DMS114 treated with DMSO at 0.1 percent for 48 hours (cell line): ENCODE measurements at regions not wholly inside any gene's neighbourhood (a gene's known extent, or its start where the extent isn't known, plus 50 kb on each side); places are given as distances from the start of the nearest gene placed in this dataset.

Source experiments
- DNase-seq: peaks from one replicate; lab custom pipeline; 2025; ENCODE audit not compliant: unreplicated experiment; lab: John Stamatoyannopoulos, UW

DNA sequence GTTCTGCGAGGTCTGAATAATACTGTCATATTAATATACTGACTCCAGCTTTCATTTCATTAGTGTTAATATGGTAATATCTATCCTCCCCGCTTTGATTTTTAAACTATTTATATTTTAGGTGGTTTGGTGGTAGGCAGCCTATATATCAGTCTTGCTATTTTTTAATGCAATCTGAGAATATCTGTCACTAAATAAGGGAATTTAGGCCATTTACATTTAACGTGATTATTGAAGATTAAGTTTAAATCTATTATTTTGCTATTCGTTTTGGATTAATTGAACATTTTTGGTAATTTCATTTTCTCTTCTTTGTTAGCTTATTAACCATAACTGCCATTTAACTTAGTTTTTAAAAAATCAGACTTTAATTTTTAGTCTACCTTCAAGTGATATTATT lies 247.7 kb upstream of the PMFBP1 start:
- DNase-seq = no peak

DNA sequence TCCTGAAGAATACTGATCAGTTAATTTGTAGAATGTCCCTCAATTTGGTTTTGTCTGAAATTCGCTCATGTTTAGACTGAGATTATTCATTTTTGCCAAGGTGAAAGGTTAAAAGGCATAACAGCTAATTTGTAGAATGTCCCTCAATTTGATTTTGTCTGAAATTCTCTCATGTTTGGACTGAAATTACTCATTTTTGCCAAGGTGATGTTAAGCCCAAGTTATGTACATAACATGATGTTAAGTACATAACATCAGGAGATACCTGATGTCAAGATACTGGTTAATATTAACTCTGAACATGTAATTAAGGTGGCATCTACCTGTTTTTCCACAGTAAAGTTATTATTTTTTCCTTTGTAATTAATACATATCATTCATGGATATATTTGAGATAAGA lies 243.4 kb upstream of the PMFBP1 start:
- DNase-seq = no peak

DNA sequence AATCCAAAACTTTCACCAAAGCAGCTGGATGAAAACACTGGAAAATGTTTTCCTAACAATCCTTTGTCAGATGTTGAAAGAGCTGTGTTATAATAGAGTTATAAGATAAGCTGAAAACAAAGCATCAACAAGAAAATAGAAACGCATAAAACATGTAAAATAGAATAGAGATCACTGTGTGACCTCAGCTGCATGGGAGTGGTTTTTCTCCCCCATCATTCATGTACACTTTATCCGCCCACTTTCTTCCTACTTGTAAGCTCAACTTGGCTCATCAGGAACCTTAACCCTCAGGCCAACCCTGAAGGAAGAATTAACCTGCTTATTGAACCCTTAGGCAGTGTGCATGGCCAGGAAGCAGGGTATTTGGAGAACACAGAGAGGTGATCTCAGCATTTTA lies 238.5 kb upstream of the PMFBP1 start:
- DNase-seq = no peak

DNA sequence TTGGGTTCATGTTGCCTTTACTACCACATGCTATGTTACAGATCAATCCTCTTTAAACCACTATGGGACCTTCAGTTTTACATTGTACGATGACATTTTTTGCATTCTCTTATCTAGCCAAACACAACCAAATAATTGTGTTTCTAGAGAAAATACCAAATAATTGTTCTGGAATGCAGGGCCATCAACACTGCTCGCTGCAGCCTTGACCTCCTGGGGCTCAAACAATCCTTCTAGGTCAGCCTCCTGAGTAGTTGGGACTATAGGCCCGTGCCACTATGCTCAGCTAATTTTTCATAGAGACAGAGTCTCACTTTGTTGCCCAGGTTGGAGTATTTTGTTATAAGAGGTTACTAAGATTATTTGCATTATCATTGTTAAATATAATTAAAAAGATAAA lies 237.5 kb upstream of the PMFBP1 start:
- DNase-seq = no peak

DNA sequence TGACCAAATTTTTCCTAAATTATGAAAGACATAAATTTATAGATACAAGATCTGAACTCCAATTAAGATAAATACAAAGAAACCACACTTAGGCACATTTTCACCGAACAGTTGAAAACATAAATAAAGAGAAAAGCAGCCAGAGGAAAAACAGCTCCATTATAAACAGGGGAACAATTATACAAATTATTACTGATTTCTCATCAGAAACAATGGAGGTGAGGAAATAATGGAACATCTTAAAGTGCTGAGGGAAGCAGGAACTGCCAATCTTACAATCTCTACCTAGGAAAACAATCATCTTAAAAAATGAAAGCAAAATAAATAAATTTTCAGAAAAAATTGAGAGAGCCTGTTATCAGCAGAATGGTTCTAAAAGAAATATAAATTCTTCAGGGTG lies 234.4 kb upstream of the PMFBP1 start:
- no peak for DNase-seq

DNA sequence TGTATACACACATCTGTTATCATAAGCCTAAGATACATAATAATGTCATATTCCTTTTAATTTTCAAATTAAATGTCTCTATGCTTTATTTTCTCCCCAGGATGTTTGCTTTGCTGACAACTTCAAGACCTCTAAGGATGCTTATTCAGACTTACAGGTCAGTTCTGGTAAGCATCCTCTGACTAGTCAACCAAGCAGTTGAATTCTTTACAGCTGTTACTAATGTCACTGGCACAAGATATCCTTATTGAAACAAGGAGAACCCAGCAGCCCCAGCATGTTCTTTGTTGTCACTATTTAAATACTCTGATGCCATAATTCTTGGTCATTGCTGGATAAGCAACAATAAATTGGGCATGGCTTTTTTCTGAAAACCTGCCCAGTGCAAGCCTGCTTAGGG lies 232.3 kb upstream of the PMFBP1 start:
- DNase-seq = no peak

DNA sequence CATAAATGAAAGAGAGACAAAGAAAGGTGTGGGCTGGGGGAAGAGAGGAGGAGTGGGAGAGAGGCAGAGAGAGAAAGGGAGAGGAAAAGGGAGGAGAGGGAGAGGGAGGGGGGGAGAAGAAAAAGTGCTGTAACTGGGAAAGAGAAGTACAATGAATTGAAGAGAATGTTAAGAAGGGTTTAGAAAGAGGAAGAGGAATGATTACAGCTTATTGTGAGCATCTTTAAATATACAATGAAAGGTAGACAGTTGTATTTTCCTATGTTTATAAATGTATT lies 229.1 kb upstream of the PMFBP1 start:
- no peak for DNase-seq

DNA sequence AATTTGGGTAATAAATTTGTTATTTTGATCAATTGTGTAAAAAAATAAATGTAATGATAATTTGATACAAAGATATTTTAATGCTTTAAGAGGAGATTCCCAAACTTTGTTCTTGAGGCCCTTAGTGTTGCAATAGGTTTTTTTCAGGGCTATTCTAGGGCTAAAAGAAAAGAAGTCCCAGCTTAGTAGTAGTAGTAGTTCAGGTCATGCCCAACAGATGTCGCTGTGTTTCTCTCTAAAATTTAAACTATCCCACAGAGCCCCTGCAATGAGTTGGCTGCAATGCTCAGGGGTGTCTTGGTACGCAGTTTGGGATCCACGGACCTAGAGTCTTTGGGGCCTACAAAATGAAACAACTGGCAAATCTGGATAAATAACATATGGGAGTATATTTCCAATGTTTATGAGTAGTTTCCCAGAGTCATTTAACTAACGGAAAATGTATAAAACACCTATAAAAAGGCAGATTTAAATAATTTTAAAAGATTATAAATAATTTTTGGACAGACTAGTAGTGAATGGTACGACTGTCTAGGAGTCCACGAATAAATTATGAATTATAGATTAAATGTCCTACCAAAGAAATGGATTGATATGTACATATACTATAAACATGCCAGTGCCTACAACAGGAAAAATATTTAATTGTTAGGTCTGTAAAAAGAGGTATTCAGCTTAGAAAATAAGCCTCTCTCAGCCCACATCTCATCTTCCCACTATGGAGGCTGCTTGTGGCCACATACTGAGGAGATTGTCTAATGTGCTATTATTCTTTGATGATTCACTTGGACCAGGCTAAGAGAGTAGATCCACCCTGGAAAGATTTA lies 228.5 kb upstream of the PMFBP1 start:
- peak; percentile 84 for DNase-seq

DNA sequence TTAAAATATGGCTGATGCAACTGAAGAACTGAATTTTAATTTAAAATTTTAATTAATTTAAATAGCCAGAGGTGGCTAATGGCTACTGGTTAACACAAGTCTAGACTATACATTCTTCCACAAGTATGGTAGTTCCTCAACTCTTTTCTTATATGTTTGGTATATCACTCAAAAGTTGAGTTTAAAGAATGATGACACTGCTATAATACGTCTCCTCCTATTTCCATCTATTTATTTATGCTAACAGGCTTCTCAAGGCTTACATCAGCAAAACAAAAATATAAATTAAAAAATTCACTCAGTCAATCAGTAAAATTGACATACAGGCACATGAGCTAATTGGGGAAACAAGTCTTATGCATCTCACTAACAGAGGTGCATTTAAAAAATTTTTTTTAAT lies 227.9 kb upstream of the PMFBP1 start:
- DNase-seq = no peak

DNA sequence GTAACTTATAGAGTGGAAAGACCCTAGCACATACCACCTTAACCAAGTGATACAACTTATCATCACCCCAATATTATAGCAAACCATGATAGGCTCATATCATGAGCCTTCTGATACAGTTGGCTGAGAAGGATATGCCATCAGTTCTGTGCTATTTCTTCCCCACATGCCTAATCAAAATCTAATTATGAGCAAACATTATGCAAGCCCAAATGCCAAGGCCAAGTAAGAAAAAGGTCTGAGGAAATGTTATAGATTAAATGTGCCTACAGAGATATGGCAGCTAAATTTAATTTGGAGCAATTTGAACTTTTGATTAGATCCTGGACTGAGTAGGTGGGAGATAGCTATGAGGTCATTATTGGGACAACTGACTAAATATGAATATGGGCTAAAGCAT lies 225.9 kb upstream of the PMFBP1 start:
- no peak for DNase-seq

DNA sequence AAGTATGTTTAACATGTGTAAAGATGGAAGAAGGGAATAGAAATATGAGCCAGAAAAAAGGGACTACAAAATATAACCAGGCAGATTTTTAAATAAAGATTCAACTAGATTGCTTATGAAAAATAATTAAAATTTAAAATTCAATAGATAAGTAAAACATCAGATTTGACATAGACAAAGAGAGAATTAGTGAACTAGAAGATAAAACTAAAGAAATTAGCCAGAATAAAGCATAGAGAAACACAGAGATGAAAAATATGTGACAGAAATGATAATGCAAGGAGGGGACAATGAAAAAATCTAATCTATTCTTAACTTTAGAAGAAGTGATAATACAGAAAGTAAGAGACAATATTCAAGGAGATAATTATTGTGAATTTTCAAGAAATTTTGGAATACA lies 222.6 kb upstream of the PMFBP1 start:
- no peak for DNase-seq

DNA sequence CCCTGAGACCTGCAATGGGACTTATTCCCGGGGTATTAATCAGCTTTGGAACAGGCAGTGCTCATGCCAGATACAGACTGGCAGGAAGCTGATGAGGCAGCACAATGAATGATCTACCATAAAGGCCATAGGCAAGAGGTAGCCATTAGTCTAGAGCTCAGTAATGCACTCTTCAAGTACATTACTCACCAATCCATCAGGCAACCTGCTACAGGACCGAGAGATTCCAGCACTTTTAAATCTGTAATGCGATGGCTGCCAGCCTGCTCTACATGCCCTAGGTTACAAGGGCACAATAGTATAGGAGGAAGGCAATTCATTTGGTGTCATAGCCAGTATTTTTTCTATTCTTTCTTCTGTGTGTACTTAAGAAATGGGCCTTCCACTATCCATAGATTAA lies 217.8 kb upstream of the PMFBP1 start:
- DNase-seq = no peak

DNA sequence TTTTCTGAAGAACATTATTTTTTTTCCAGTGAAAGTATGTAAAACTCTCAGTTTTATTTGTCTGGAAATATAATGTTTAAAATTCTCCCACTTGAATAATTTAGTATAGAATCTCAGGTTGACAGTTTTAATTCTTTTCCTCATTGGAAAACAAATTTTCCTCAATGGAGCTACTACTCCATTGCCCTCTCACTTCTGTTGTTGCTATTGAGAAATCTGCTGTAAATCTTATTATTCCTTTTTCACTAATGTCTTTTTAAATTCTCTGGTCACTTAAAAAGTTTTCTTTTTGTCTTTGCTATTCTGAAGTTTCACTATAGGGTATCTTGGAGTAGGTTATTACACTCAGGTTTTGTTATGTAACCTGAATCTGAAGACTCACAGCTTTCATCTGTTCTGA lies 216.1 kb upstream of the PMFBP1 start:
- DNase-seq = no peak

DNA sequence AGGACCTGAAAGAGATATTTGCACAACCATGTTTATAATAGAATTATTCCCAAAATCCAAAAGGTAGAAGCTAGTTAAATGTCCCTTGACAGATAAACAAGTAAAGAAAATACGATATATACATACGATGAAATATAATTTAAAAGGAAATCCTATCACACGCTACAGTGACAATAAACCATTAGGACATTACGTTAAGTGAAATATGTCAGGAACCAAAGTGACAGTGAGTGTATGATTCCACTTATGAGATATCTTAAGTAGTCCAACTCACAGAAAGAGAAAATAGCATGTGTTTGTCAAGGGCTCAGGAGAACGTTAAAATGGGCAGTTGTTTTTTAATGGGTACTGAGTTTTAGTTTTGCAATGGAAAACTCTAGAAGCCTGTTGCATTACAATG lies 212.7 kb upstream of the PMFBP1 start:
- no peak for DNase-seq

DNA sequence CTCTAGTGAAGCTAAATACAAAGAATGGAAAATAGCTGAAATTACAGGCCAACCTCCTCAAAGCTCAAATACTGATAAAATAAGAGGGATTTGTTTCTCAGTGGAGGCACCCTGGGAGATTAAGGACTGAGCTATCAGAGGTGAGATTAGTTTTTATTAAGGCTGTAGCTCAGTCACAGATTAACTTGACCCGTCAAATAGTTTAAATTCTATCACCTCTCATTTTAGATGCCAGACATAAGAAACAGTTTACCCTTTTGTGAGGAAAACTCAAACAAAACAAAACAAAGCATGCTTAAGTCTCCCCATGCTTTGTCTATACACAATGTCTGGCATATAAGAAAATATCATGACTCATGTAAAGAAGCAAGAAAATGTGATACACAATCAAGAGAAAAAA lies 208.3 kb upstream of the PMFBP1 start:
- no peak for DNase-seq

DNA sequence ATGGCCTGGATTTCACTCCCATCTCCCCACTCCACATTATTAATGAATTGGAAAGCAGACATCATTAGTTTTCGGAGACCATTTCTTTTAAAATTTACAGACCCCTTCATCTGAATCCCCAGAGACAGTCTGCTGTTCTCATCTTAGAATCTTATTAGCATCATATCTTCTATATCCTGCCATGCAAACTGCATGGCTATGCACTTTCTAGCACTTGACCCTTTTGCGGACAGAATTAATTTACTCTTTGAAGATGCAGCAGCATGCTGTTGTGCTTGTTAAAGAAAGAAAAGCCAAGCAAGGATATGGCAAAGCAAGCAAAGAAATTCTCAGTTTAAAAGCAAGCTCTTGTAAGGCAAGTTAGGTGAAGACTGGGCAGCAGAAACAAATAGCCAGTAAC lies 201.2 kb upstream of the PMFBP1 start:
- DNase-seq = no peak

DNA sequence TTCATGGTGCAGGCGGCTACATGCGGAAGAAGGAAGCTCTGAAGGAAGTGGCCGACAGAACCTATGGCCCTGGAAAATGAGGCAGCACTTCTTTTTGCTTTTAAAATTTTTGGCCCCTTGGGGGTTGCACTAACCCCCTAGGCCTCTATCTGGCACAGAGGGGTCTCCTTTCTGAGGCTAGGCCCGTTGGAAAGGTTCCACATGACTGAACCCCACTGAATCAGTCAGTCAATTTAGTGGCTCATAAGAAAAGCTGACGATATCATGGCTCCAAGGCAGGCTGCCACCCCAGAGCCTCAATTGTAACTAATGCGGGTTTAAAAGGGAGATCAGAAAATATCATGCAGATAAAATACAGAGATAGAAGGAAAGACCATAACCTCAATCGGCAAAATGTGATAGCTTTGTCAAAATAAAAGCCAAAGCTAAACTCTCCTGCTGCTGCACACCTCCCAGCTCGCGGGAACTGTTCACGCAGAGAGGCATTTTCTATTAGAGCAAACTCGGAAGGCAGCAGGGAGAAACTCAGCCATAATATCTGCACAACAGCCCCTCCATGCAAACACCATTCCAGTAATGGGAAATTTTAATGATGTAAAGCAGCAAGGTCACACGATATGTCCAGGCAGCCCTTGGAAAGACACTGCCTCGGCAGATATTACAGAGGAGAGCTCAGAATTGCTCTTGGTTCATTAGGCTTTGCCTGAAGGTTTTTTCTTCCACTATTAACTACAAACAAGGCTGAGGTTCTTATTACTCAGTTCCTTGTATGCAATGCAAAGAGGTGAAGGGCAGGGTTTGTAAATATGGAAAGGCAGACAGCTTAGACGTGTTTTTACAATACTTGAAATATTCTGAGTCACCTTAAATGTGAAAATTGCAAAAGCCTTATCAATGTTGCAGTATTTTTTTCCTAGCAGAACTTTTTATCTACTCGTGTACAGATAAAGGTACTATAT lies 200.4 kb upstream of the PMFBP1 start:
- no peak for DNase-seq

DNA sequence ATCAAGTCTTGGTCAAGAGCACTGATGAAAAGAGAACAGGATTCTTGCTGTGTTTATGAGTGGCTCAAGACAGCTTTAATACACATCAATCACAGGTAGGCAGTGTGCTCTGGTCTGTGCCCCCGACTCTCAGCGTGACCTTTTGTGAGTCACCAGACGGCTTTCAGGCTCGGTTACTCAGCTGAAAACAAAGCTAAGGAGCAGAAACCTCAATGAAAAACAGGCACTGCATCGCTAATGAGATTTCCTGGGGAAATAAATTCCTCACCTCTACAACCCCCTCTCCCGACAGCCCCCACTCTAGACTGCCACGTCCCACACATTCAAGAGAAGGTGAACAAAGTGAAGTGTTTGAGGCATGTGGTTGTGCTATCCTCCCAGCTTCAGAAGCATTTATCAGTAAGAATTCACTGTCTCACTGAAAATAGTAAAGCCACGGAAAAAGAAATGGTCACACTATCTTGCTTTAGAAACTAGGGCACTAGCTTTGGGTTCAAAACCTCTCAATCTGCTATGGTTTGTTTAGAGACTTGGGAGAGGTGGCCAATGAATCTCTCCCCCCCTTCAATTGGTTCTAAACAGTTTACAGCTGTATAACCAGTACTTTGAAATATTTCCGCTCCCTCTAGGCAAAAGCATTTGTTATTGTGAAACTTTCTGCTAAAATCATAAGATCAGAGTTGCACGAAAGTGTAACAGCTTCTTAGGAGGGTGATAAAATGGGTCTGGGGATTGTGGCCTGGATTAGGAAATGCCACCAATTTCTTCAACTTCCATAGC lies 199.5 kb upstream of the PMFBP1 start:
- DNase-seq = no peak

DNA sequence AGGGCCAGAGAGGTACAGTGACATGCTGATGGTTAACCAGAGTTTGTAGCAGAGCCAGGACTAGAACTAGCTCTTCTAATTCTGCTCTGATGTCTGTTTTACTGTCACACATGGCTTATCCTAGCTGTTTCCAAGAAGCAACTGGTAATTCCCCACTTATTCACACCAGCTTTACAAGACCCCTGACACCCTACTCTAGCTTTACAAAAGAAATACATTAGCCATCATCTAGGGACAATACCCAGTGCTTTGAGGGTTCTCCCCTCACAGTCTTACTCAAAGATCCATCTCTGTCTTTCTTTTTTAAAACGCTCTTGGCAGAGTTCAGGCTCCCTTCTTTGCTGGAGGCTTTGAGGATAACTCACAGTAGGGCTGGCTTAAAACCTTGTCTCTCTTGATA lies 197.3 kb upstream of the PMFBP1 start:
- no peak for DNase-seq

DNA sequence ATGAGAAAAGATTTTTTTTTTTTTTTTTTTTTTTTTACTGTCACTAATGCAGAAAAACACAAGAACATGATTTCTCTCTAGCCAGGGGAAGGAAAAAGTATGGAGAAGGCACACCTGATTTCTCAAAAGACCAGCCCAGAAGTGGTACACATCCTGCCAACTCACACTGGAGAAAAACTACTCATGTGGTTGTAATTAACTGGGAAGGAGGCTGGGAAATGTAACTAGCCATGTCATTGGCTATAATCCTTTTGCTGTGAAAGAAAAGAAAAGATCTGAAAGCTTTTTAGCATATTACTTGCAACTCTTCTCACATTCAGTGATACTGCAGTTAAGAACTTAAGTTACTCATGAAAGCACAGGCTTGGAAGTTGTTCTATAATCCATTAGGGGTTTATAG lies 195.9 kb upstream of the PMFBP1 start:
- no peak for DNase-seq

DNA sequence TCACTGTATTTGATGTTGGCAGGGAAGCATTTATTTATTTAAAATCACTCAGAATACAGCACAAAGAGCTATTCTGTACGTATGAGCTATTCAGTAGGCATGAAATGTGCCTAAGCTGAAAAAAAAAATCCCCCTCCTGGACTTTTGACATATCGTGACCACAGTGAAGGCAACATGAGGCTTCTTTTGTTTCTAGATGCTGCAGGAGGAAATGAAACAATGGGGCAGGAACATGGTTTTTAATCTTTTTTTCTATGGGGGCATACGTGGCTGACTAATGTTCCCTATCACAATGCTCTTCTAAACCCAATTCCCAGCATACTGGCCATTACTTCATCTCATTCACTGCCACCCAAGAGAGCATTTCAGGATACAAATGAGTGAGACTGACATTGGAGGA lies 191.0 kb upstream of the PMFBP1 start:
- no peak for DNase-seq

DNA sequence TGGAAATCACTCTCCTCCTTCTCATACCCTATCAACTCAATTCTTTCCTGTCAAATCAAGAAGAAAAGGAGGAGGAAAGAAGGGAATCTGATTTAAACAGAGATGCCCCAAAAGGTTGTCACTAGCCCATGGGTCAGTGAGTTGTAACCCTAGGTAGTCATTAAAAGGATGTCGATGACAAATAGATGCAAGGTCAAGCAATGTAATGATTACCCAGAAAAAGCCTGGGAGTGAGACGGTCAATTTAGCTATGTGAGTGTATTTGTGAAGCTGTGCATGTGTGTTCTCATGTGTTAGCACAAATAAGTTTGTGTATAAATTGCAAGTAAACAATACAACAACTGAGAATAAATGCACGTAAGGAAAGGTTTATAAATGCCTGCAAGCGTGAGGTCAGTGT lies 190.5 kb upstream of the PMFBP1 start:
- no peak for DNase-seq
